HG02610 (cell line): ENCODE measurements at regions not wholly inside any gene's neighbourhood (a gene's known extent, or its start where the extent isn't known, plus 50 kb on each side); places are given as distances from the start of the nearest gene placed in this dataset.

ENCODE experiments used
- ATAC-seq: cut with Tn5 transposase; IDR thresholded peaks from one replicate; pipeline ENCODE4 v1.9.1; 2021; ENCODE audit warnings: mild to moderate bottlenecking, moderate library complexity; ENCODE audit not compliant: unreplicated experiment

DNA sequence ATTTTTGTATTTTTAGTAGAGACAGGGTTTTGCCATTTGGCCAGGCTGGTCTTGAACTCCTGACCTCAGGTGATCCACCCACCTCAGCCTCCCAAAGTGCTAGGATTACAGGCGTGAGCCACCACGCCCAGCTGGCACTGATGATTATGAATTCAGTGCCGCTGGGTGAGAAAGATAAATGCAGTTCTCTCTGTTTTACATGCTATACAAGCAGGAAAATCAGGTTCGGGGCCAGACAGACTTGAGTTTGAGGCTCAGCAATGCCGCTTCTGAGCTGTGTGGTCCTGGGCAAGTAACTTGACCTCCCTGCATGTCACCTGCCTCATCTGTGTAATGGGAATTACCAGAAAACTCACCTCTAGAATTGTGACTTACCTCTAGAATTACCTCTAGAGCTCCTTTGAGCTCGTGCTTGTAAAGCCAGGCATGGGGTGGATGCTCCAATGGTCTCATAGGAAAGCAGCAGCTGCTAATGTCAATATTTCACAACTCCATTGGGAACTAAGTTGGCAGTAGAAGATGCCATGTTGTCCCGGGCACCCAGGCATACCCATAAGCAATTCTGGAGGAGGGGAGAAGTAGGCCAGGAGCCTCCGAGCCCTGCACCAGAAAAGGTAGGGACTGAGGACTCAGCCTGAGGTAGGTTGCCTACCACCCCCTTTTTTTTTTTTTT is 119.8 kb upstream of the SLC25A33 start:
- ATAC-seq = no peak

GRCh38 chr1:9420835-9421532 is 118.3 kb upstream of the SLC25A33 start:
- ATAC-seq = no peak

- no peak for ATAC-seq
Observed at GRCh38 chr1:9421533-9421873, 117.8 kb upstream of the SLC25A33 start.

DNA sequence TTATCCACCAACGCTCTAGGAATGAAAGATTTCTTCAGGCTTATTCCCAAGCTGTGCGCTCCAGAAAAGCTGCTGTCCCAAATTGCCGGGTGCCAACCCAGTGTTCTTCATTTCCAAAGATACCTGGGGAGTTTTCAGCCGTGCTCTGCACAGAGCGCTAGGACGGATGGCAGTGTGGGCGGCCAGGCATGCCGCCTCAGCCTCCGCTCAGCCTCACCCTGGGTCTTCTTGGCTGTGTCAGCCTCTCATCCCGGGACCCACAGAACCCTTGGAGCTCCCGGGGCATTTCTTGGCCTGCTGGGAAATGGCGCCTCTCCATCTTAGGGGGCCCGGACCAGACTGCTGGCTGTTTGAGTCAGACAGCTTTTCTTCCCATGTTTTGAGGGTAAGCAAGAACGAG is 116.9 kb upstream of the SLC25A33 start:
- no peak for ATAC-seq

GRCh38 chr1:9422911-9423505 is 116.3 kb upstream of the SLC25A33 start:
- ATAC-seq = no peak

DNA sequence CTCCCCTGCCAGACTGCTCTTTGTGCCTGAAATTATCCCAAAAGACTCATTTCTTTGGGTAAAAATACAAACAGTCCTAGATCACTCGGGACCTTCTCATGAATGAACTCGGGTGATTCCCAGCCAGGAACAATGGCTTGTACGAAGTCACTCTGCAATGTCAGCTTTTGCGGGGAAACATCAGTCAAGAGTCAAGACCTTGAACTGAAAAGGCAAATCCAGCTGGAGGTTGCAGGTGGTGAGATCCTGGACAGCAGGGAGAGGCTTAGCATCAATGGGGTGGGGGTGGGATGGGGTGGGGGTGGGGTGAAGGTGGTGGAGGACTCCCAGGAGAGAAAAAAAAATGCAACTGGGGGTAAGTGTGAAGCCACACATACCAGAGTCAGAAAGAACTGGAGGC is 115.0 kb upstream of the SLC25A33 start:
- ATAC-seq = no peak

DNA sequence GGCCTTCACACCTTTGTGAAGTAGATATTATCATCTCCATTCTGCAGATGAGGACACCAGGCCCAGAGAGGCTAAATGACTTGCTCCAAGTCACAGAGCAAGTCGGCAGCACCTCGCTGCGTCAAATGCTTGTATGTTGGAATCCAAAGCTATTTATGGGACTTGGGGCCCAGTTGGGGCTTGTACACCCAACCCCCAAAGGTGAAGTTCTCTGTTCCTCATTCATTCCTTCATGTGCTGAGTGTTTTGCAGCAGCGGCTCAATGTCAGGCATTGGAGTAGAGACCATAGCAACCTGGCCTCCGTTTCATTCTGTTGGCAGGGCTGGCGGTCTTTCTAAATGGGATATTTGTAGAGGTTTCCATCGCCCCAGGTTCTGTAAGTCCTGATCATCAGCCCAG is 113.4 kb upstream of the SLC25A33 start:
- no peak for ATAC-seq

DNA sequence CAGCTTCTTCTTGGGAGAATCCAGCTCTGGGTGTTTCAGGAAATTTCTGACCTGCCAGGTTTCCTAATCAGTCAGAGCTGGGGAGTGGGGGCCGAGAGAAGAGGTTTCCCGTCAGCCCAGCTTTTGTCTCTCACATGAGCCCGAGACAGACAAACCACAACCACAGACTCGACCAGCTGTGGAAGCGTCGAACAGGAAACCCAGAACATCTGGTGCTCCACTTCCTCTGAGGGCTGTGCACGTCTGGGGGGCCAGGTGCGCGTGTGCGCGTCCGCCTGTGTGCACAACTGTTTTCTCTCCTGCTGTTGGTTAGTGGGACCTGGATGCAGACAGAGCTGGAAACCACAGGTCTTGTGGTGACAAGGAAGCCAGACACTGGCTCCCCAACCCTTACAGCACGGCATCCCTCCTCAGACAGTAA is 113.0 kb upstream of the SLC25A33 start:
- ATAC-seq = peak; percentile 61

DNA sequence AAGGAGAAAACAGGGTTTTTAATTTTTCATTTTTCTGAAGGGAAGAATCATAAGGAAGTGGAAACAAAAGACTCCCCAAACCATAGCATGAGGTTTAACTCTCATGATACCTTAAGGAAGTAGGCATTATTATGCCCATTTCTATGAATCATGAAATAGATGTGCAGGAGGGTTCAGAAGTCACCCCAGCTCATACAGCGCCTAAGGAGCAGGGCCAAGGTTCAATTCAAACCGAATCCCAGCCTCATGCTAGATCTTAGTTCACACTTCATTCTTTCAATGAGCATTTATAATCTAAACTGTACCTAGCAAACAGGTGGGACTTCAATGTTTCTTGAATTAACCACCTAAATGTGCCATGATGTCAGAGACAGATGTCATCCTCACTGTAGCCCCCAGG is 111.9 kb upstream of the SLC25A33 start:
- ATAC-seq = no peak

- peak; percentile 75 for ATAC-seq
Observed at GRCh38 chr1:9428601-9429341, 110.5 kb upstream of the SLC25A33 start.

DNA sequence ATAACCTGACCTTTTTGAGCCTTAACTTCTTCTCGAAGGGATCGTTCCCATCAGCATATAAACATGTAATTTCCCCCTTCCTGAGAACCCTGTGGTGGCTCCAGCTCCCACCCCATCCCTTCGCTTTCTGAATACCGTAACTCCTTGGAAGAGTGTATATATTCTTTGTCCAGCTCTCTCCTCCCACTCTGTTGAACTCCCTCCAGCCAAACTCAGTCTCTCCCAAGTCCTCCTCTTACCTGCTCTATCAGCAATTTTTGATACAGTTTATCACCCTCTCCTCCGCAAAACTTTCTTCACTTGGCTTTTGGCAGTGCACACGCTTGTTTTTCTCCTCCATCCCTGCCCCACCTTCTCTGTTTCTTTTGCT is 109.9 kb upstream of the SLC25A33 start:
- no peak for ATAC-seq

DNA sequence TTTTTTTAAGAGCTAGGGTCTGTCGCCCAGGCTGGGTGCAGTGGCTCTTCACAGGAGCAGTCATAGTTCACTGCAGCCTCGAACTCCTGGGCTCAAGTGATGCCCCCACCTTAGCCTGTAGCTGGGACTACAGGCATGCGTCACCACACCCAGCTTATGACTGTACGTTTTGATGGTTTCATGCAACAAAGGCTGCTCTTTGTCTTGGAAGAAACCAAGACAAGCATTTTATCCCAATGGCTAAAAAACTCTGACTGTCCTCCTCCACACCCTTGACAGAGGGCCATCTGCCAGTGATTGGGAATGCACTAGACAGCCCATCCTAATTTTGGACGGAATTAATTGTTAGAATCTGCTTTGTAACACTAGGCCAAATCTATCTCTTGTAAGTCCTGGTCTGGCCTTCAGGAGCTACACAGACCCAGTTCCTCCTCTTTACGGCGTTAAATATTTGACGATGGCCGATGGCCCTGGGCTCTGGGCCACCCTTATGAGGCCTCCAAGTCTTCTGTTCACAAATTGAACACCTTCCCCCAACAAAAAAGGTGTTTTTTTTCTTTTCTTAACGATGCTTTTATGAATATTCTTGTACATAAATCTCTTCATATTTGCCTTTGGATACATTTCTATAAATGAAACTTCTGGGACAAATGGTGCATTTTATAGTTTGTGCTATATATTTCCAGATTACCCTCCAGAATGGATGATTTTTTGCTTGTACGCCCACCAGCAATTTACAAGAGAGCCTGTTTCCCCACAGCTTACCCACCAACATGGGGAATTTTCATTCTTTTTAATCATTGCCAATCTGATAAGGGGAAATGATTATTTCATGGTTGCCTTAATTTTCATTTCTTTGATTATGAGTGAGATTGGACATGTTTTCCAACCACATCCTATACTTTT is 104.8 kb upstream of the SLC25A33 start:
- ATAC-seq = no peak

GRCh38 chr1:9435153-9435636 is 104.1 kb upstream of the SLC25A33 start:
- no peak for ATAC-seq

GRCh38 chr1:9435854-9436640 is 103.2 kb upstream of the SLC25A33 start:
- no peak for ATAC-seq

- ATAC-seq = no peak
Observed at GRCh38 chr1:9437961-9438430, 101.3 kb upstream of the SLC25A33 start.

DNA sequence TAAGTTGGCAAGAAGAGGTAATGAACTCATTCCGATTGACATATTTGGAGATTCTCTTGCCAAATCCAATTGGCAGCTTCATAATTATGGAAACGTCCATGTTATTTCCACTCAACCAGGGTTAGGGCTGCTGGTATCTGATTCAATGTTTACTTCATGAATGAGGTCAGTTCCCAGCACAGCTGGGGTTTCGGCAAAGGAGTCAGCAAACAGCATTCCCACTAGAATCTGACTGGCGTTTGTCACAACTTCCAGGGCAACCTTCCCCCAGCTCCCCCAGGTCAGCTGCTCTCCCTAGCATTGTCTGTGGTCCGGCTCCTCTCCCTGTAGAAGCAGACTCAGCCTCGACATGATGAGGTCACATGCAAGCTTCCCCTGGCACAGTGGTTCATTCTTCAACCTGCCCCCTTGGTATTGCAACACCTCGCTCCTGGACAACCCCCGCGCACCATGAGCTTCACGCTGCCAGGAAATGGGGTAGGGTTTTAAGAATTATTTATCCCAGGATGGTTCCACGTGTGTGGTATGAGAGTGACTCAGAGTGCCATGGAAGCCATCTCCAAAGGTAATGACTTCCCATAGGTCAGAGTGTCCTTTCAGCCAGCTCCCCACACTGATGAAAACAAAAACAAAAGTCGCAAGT is 100.7 kb upstream of the SLC25A33 start:
- ATAC-seq = no peak

- no peak for ATAC-seq
Observed at GRCh38 chr1:9439074-9439761, 100.0 kb upstream of the SLC25A33 start.

- ATAC-seq = no peak
Observed at GRCh38 chr1:9440261-9440660, 99.0 kb upstream of the SLC25A33 start.

DNA sequence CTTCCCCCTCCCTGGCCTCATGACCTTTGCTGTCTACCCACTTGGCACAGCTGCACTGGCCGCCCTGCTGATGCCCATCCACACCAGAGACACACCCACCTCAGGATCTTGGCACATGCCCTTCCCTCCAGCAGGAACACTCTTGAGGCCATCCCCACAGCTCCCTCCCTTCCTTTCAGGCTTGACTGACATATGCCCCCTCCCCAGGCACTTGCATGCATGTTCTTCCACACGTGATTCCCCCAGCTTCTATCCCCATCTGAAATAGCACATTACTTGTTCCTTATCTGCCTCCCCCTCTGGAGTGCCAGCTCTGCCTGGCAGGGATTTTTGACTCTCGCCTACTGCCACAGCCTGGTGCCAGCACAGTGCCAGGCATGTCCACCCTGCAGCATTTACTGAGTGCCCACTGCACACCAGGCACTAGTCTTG is 98.5 kb upstream of the SLC25A33 start:
- ATAC-seq = no peak
